SU-DHL-6 (cell line): ENCODE measurements at regions not wholly inside any gene's neighbourhood (a gene's known extent, or its start where the extent isn't known, plus 50 kb on each side); places are given as distances from the start of the nearest gene placed in this dataset.
"Not testable (repeated sequence)": the region's sequence is repeated elsewhere in the genome, so short reads cannot be mapped to it uniquely, and the experiment has no call there.

Experiments used
- H2AFZ ChIP-seq: fragments of 200-600 bp; sonication (generic); 2 replicates; pipeline ENCODE4 v1.6.1; 2014; ENCODE audit warnings: low read depth, mild to moderate bottlenecking, moderate library complexity, mixed read lengths, antibody characterized with exemption, low read length; ENCODE audit not compliant: severe bottlenecking
- H3F3A ChIP-seq: fragments of 200-600 bp; shearing (Covaris generic); 2 replicates; pipeline ENCODE4 v1.6.0; 2016; ENCODE audit warnings: antibody characterized with exemption, mild to moderate bottlenecking; ENCODE audit not compliant: insufficient read depth
- H3K27ac ChIP-seq: fragments of 200-600 bp; sonication (generic); 2 replicates; pipeline ENCODE4 v1.5.1; 2016; ENCODE audit warnings: low read depth, mild to moderate bottlenecking, low read length, moderate library complexity, mixed read lengths
- H3K27me3 ChIP-seq: fragments of 200-600 bp; sonication (generic), shearing (Covaris generic); 2 replicates; pipeline ENCODE4 v1.6.0; 2014; ENCODE audit warnings: mild to moderate bottlenecking, low read length
- H3K36me3 ChIP-seq: fragments of 200-600 bp; sonication (generic); 2 replicates; pipeline ENCODE4 v1.6.1; 2014; ENCODE audit warnings: mild to moderate bottlenecking, low read length, mixed read lengths
- H3K4me2 ChIP-seq: fragments of 300-600, 200-600 bp; shearing (Covaris generic), sonication (generic); 2 replicates; pipeline ENCODE4 v1.6.0; 2014; ENCODE audit warnings: low read length, low read depth, mild to moderate bottlenecking; ENCODE audit not compliant: poor library complexity, severe bottlenecking
- H3K4me3 ChIP-seq: fragments of 200-600 bp; sonication (generic); 2 replicates; pipeline ENCODE4 v1.5.1; 2014; ENCODE audit warnings: antibody characterized with exemption, low read length, mild to moderate bottlenecking, mixed read lengths; ENCODE audit not compliant: insufficient read depth, poor library complexity, severe bottlenecking
- H3K79me2 ChIP-seq: fragments of 200-600 bp; sonication (generic); 2 replicates; pipeline ENCODE4 v1.6.1; 2014; ENCODE audit warnings: mild to moderate bottlenecking, low read length, moderate library complexity; ENCODE audit not compliant: insufficient read depth
- H3K9ac ChIP-seq: fragments of 200-600 bp; sonication (generic); 2 replicates; pipeline ENCODE4 v1.7.0; 2014; ENCODE audit warnings: mild to moderate bottlenecking, low read length
- H3K9me2 ChIP-seq: fragments of 200-600 bp; sonication (generic); replicated peaks from 2 replicates; pipeline ENCODE4 v1.6.1; 2014; ENCODE audit warnings: low read length; ENCODE audit not compliant: insufficient read depth
- H3K9me3 ChIP-seq: fragments of 200-600 bp; sonication (generic); 2 replicates; pipeline ENCODE4 v1.6.1; 2014; ENCODE audit warnings: low read length, mixed read lengths; ENCODE audit not compliant: insufficient read depth
- H4K20me1 ChIP-seq: fragments of 200-600 bp; sonication (generic); 2 replicates; pipeline ENCODE4 v1.6.1; 2014; ENCODE audit warnings: low read depth, mild to moderate bottlenecking, antibody characterized with exemption, low read length, moderate library complexity, mixed read lengths

DNA sequence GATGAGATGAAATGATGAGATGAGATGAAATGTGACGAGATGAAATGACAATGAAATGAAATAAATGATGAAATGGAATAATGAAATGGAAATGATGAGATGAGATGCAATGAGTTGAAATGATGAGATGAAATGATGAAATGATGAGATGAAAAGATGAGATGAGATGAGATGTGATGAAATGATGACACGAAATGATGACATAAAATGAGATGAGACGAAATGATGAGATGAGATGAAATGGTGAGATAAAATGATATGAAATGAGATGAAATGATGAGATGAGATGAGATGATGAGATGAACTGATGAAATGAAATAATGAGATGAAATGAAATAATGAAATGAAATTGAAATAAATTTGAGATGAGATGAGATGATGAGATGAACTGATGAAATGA lies 232.2 kb downstream of the GOLGA6L6 start:
- not testable (repeated sequence) for H3K9ac ChIP-seq, H3F3A ChIP-seq, H3K9me3 ChIP-seq, H3K79me2 ChIP-seq, H3K27ac ChIP-seq, H2AFZ ChIP-seq, H4K20me1 ChIP-seq, H3K4me2 ChIP-seq, H3K4me3 ChIP-seq, H3K36me3 ChIP-seq, H3K27me3 ChIP-seq, H3K9me2 ChIP-seq

DNA sequence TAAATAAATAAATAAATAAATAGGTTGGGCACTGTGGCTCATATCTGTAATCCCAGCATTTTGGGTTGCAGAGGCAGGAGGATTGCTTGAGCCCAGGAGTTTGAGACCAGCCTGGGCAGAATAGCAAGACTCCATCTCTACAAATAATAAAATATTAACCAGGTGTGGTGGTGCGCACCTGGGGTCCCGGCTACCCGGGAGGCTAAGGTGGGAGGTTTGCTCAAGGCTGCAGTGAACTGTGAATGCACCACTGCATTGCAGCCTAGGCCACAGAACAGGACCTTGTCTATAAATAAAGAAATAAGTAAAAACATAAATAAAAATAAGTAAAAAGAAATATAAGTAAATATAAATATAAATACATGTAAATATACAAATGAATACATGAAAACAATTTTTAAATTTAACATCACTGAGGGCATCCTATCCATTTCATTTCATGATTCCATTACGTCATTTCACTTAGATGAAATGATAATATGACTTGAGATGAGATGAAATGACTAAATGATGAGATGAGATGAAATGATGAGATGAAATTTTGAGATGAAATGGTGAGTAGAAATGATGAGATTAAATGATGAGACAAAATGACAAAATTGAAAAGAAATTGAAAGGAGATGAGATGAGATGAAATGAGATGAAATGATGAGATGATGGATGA lies 233.4 kb downstream of the GOLGA6L6 start:
- not testable (repeated sequence) for H3K9ac ChIP-seq, H3K36me3 ChIP-seq, H2AFZ ChIP-seq, H4K20me1 ChIP-seq, H3K4me2 ChIP-seq, H3K4me3 ChIP-seq, H3K9me3 ChIP-seq, H3K27ac ChIP-seq, H3K79me2 ChIP-seq, H3F3A ChIP-seq, H3K27me3 ChIP-seq, H3K9me2 ChIP-seq

DNA sequence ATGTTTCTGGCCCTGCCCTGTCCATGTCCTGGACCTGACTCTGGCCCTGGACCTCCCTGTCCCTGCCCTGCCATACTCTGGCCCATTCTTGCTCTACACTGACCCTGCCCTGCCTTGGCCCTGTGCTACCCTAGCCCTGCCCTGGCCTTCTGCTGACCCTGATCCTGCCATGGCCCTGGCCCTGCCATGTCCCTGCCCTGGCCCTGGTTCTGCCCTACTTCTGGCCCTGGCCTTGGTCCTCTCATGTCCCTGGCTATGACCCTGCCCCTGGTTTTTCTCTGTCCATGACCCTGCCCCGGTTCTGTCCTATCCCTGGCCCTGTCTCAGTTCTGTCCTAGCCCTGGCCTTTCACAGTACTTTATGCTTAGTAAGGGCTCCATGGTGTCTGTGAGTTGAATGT lies 234.5 kb downstream of the GOLGA6L6 start:
- H3K36me3 ChIP-seq, H2AFZ ChIP-seq, H3K9me2 ChIP-seq, H4K20me1 ChIP-seq, H3K4me2 ChIP-seq, H3K79me2 ChIP-seq, H3K27me3 ChIP-seq, H3K4me3 ChIP-seq, H3F3A ChIP-seq, H3K9ac ChIP-seq, H3K9me3 ChIP-seq, H3K27ac ChIP-seq: not testable (repeated sequence)

DNA sequence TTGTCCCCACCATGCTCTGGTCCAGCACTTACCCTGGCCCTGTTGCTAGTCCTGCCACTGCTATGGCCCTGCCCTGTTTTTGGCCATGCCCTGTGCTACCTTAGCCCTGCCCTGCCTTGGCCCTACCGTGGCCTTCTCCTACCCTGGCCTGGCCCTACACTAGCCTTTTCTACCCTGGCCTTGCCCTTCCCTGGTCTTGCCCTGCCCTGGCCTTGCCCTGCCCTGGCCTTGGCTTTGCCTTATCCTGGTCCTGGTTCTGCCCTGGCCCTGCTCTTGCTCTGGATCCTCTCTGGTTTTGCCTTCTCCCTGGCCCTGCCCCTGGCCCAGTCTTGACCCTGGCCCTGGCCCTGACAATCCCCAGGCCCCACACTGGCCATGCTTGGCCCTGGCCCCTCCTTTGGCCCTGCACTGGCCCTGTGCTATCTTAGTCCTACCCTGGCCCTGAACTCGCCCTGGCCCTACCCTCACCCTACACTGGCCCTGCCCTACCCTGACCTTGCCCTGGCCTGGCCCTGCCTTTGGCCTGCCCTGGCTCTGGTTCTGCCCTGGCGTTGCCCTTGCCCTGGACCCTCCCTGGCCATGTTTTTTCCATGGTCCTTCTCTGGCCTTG lies 235.0 kb downstream of the GOLGA6L6 start:
- not testable (repeated sequence) for H3K36me3 ChIP-seq, H4K20me1 ChIP-seq, H3K4me3 ChIP-seq, H2AFZ ChIP-seq, H3K4me2 ChIP-seq, H3K9ac ChIP-seq, H3K27me3 ChIP-seq, H3K9me2 ChIP-seq, H3K27ac ChIP-seq, H3K79me2 ChIP-seq, H3F3A ChIP-seq, H3K9me3 ChIP-seq

DNA sequence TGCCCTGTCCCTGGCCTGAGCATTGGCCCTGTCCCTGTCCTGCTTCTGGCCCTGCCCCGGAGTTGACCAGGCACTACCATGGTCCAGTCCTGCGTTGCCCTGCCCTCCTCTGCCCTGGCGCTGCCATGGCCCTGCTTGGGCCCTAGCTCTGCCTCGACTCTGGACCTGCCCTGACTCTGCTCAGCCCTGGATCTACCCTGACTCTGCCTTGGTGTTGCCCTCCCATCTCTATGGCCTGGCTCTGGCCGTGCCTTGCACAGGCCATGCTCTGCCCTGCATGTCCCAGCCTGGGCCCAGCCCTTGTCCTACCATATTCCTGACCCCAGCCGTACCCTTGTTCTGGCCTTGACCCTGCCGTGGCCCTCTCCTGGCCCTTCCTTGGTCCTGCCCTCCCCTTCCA lies 235.7 kb downstream of the GOLGA6L6 start:
- not testable (repeated sequence) for H4K20me1 ChIP-seq, H3K9ac ChIP-seq, H3K27me3 ChIP-seq, H3K9me2 ChIP-seq, H2AFZ ChIP-seq, H3K4me3 ChIP-seq, H3K79me2 ChIP-seq, H3K27ac ChIP-seq, H3K4me2 ChIP-seq, H3F3A ChIP-seq, H3K36me3 ChIP-seq, H3K9me3 ChIP-seq

DNA sequence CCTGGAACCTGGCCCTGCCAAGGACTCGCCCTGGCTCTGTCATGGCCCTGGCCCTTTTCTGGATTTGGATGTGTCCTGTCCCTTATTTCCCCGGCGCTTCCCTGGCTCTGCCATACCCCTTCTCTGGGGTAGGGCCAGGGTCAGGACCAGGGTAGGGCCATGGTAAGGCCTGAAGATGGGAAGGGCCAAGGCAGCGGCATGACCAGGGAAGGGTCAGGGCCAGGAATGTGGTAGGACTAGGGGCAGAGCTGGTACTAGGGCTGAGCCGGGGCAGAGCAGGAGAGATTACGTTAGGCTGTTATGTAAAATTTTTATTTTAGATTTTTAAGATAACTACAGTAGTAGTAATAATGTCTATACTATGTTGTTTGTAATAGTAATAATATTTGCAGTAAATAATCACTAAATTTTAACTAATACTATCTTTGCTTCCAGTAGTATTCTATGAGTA lies 236.6 kb downstream of the GOLGA6L6 start:
- H3K36me3 ChIP-seq, H3K9me2 ChIP-seq, H2AFZ ChIP-seq, H3K4me3 ChIP-seq, H3K9ac ChIP-seq, H3F3A ChIP-seq, H4K20me1 ChIP-seq, H3K4me2 ChIP-seq, H3K27me3 ChIP-seq, H3K79me2 ChIP-seq, H3K27ac ChIP-seq, H3K9me3 ChIP-seq: not testable (repeated sequence)

DNA sequence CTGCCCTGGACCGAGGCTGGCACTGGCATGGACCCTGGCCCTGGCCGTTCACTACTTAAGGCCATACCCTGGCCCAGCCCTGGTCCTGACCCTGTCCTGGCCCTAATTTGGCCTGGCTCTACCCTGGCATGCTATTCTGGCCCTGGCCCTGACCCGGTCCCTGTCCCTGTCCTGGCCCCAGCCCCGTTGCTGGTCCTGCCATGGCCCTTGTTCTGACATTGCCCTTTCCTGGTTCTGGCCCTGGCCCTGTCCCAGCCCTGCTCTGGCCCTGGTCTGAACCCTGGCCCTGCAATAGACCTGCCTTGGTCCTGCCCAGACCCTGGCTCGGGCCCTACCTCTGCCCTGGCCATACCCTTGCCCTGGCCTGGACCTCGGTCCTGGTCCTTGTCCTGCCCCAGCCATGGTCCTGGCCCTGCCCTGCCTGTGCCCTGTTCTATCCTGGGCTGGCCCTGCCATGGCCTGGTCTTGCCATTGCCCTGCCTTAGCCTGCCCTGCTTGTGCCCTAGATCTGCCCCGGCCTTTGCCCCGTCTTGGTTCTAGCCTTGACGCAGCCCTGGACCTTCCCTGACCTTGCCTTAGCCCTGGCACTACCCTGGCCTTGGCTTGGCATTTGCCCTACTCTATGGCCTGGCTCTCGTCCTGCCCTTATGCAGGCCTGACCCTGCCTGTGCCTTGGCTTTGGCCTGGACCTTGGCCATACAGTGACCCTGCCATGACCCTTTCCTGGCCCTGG lies 237.2 kb downstream of the GOLGA6L6 start:
- not testable (repeated sequence) for H3K9me2 ChIP-seq, H2AFZ ChIP-seq, H3K9ac ChIP-seq, H4K20me1 ChIP-seq, H3K79me2 ChIP-seq, H3K9me3 ChIP-seq, H3K36me3 ChIP-seq, H3F3A ChIP-seq, H3K27me3 ChIP-seq, H3K4me2 ChIP-seq, H3K27ac ChIP-seq, H3K4me3 ChIP-seq
